ENCODE measurements at regions not wholly inside any gene's neighbourhood (a gene's known extent, or its start where the extent isn't known, plus 50 kb on each side); places are given as distances from the start of the nearest gene placed in this dataset.

GRCh38 chr18:38963943-38964660 is 1398.5 kb upstream of the CELF4 start:
- ChIA-PET CTCF (ENCODE audit: partially characterized antibody) (no interaction called here), POLR2A (ENCODE audit: partially characterized antibody) (no interaction called here)
- Mint-ChIP-seq H3K9me3 (no peaks in the 10 kb centered on the region), H3K27me3 (peaks cover 8 to 16% of the 10 kb centered on the region in 2 donors), H3K27ac (no peak overlapping the region), H3K4me1 (no peaks in the 10 kb centered on the region), H3K36me3 (no peaks in the 10 kb centered on the region), H3K4me3 (no peak overlapping the region)
- no peaks in the 10 kb centered on the region for H3K36me3 ChIP-seq (ENCODE audit: insufficient read depth, low read length)
- H3K27ac ChIP-seq (ENCODE audit: low read depth, low read length) = no peak overlapping the region
- no peaks in the 10 kb centered on the region for H3K4me1 ChIP-seq (ENCODE audit: insufficient read depth, low read length)
- H3K27me3 ChIP-seq (ENCODE audit: insufficient read depth, low read length) = no peaks in the 10 kb centered on the region
- no peak for DNase-seq
- H3K4me3 ChIP-seq (ENCODE audit: low read length in 2 of 2) = no peak overlapping the region
- no peaks in the 10 kb centered on the region for H3K9me3 ChIP-seq (ENCODE audit: control insufficient read depth in 1 of 2, low read length in 2 of 2)
- intact Hi-C loops (cut with micrococcal nuclease) = no loop called here

GRCh38 chr18:38961880-38962279 is 1396.3 kb upstream of the CELF4 start:
- Mint-ChIP-seq H3K4me3 (no peak overlapping the region), H3K9me3 (no peaks in the 10 kb centered on the region), H3K4me1 (no peaks in the 10 kb centered on the region), H3K27ac (no peak overlapping the region), H3K27me3 (peaks cover 10 to 16% of the 10 kb centered on the region in 2 donors), H3K36me3 (no peaks in the 10 kb centered on the region)
- no peak for DNase-seq
- no peaks in the 10 kb centered on the region for H3K9me3 ChIP-seq (ENCODE audit: control insufficient read depth in 1 of 2, low read length in 2 of 2)
- H3K36me3 ChIP-seq (ENCODE audit: insufficient read depth, low read length) = no peaks in the 10 kb centered on the region
- H3K27me3 ChIP-seq (ENCODE audit: insufficient read depth, low read length) = no peaks in the 10 kb centered on the region
- ChIA-PET CTCF (ENCODE audit: partially characterized antibody) (no interaction called here), POLR2A (ENCODE audit: partially characterized antibody) (no interaction called here)
- H3K27ac ChIP-seq (ENCODE audit: low read depth, low read length) = no peak overlapping the region
- intact Hi-C loops (cut with micrococcal nuclease) = no loop called here
- no peaks in the 10 kb centered on the region for H3K4me1 ChIP-seq (ENCODE audit: insufficient read depth, low read length)
- H3K4me3 ChIP-seq (ENCODE audit: low read length in 2 of 2) = no peak overlapping the region

GRCh38 chr18:38957736-38958135 is 1392.1 kb upstream of the CELF4 start:
- Mint-ChIP-seq H3K36me3 (no peaks in the 10 kb centered on the region), H3K4me1 (peaks cover 0 to 9% (median 6%) of the 10 kb centered on the region in 4 donors), H3K9me3 (no peaks in the 10 kb centered on the region), H3K27me3 (peaks cover 6 to 8% of the 10 kb centered on the region in 2 donors), H3K4me3 (no peak overlapping the region), H3K27ac (no peak overlapping the region)
- Histone ChIP-seq H3K27ac (ENCODE audit: low read depth, low read length) (no peak overlapping the region), H3K9me3 (ENCODE audit: control insufficient read depth in 1 of 2, low read length in 2 of 2) (no peaks in the 10 kb centered on the region), H3K4me1 (ENCODE audit: insufficient read depth, low read length) (no peaks in the 10 kb centered on the region), H3K4me3 (ENCODE audit: low read length in 2 of 2) (no peak overlapping the region), H3K27me3 (ENCODE audit: insufficient read depth, low read length) (no peaks in the 10 kb centered on the region), H3K36me3 (ENCODE audit: insufficient read depth, low read length) (no peaks in the 10 kb centered on the region)
- POLR2A ChIA-PET (ENCODE audit: partially characterized antibody) = no interaction called here
- DNase-seq = no peak
- intact Hi-C loops (cut with micrococcal nuclease) = no loop called here
- CTCF ChIA-PET (ENCODE audit: partially characterized antibody) = no interaction called here

- H3K27ac Mint-ChIP-seq = no peak overlapping the region
- Histone ChIP-seq H3K36me3 (ENCODE audit: insufficient read depth, low read length) (no peaks in the 10 kb centered on the region), H3K4me1 (ENCODE audit: insufficient read depth, low read length) (no peaks in the 10 kb centered on the region), H3K27ac (ENCODE audit: low read depth, low read length) (no peak overlapping the region), H3K4me3 (ENCODE audit: low read length in 2 of 2) (no peak overlapping the region), H3K27me3 (ENCODE audit: insufficient read depth, low read length) (no peaks in the 10 kb centered on the region), H3K9me3 (ENCODE audit: control insufficient read depth in 1 of 2, low read length in 2 of 2) (no peaks in the 10 kb centered on the region)
- DNase-seq = no peak
- H3K4me1 Mint-ChIP-seq = peaks cover 0 to 9% (median 6%) of the 10 kb centered on the region in 4 donors
- ChIA-PET POLR2A (ENCODE audit: partially characterized antibody) (no interaction called here), CTCF (ENCODE audit: partially characterized antibody) (no interaction called here)
- intact Hi-C loops (cut with micrococcal nuclease) = no loop called here
- H3K9me3 Mint-ChIP-seq = no peaks in the 10 kb centered on the region
- H3K36me3 Mint-ChIP-seq = no peaks in the 10 kb centered on the region
- no peak overlapping the region for H3K4me3 Mint-ChIP-seq
- peaks cover 2% of the 10 kb centered on the region in 2 donors for H3K27me3 Mint-ChIP-seq
Measured at GRCh38 chr18:38956068-38956467, 1390.5 kb upstream of the CELF4 start.

GRCh38 chr18:38951633-38952032 is 1386.0 kb upstream of the CELF4 start:
- H3K9me3 ChIP-seq (ENCODE audit: control insufficient read depth in 1 of 2, low read length in 2 of 2) = no peaks in the 10 kb centered on the region
- Mint-ChIP-seq H3K27ac (no peak overlapping the region), H3K4me3 (no peak overlapping the region), H3K4me1 (peaks cover 0 to 9% (median 6%) of the 10 kb centered on the region in 4 donors), H3K36me3 (no peaks in the 10 kb centered on the region), H3K9me3 (peaks cover 0 to 3% (median 0%) of the 10 kb centered on the region in 8 donors), H3K27me3 (peaks cover 1 to 3% of the 10 kb centered on the region in 2 donors)
- no peak overlapping the region for H3K27ac ChIP-seq (ENCODE audit: low read depth, low read length)
- H3K4me3 ChIP-seq (ENCODE audit: low read length in 2 of 2) = no peak overlapping the region
- no peaks in the 10 kb centered on the region for H3K36me3 ChIP-seq (ENCODE audit: insufficient read depth, low read length)
- CTCF ChIA-PET (ENCODE audit: partially characterized antibody) = no interaction called here
- intact Hi-C loops (cut with micrococcal nuclease) = no loop called here
- H3K27me3 ChIP-seq (ENCODE audit: insufficient read depth, low read length) = no peaks in the 10 kb centered on the region
- POLR2A ChIA-PET (ENCODE audit: partially characterized antibody) = no interaction called here
- DNase-seq = no peak
- H3K4me1 ChIP-seq (ENCODE audit: insufficient read depth, low read length) = no peaks in the 10 kb centered on the region

- no peaks in the 10 kb centered on the region for H3K27me3 ChIP-seq (ENCODE audit: insufficient read depth, low read length)
- no peak overlapping the region for H3K4me3 ChIP-seq (ENCODE audit: low read length in 2 of 2)
- Mint-ChIP-seq H3K4me1 (peaks cover 0 to under 1% (median under 1%) of the 10 kb centered on the region in 4 donors), H3K27me3 (peaks cover 5 to 6% of the 10 kb centered on the region in 2 donors), H3K36me3 (no peaks in the 10 kb centered on the region), H3K9me3 (peaks cover 0 to 3% (median 0%) of the 10 kb centered on the region in 8 donors), H3K27ac (no peak overlapping the region), H3K4me3 (no peak overlapping the region)
- H3K27ac ChIP-seq (ENCODE audit: low read depth, low read length) = no peak overlapping the region
- DNase-seq = no peak
- H3K4me1 ChIP-seq (ENCODE audit: insufficient read depth, low read length) = no peaks in the 10 kb centered on the region
- CTCF ChIA-PET (ENCODE audit: partially characterized antibody) = no interaction called here
- no peaks in the 10 kb centered on the region for H3K36me3 ChIP-seq (ENCODE audit: insufficient read depth, low read length)
- POLR2A ChIA-PET (ENCODE audit: partially characterized antibody) = no interaction called here
- intact Hi-C loops (cut with micrococcal nuclease) = no loop called here
- H3K9me3 ChIP-seq (ENCODE audit: control insufficient read depth in 1 of 2, low read length in 2 of 2) = no peaks in the 10 kb centered on the region
Measured at GRCh38 chr18:38948436-38948835, 1382.8 kb upstream of the CELF4 start.

GRCh38 chr18:38944446-38945024 is 1378.9 kb upstream of the CELF4 start:
- ChIA-PET CTCF (ENCODE audit: partially characterized antibody) (no interaction called here), POLR2A (ENCODE audit: partially characterized antibody) (no interaction called here)
- peaks cover 18 to 25% (median 20%) of the 10 kb centered on the region in 4 donors for H3K4me1 Mint-ChIP-seq
- peaks cover 0 to 4% of the 10 kb centered on the region in 2 donors for H3K36me3 Mint-ChIP-seq
- Histone ChIP-seq H3K9me3 (ENCODE audit: control insufficient read depth in 1 of 2, low read length in 2 of 2) (no peaks in the 10 kb centered on the region), H3K4me3 (ENCODE audit: low read length in 2 of 2) (no peak overlapping the region), H3K27ac (ENCODE audit: low read depth, low read length) (no peak overlapping the region), H3K27me3 (ENCODE audit: insufficient read depth, low read length) (no peaks in the 10 kb centered on the region), H3K36me3 (ENCODE audit: insufficient read depth, low read length) (no peaks in the 10 kb centered on the region), H3K4me1 (ENCODE audit: insufficient read depth, low read length) (peaks cover 22% of the 10 kb centered on the region)
- intact Hi-C loops (cut with micrococcal nuclease) = no loop called here
- DNase-seq = no peak
- no peak overlapping the region for H3K4me3 Mint-ChIP-seq
- H3K27ac Mint-ChIP-seq = no peak overlapping the region
- H3K27me3 Mint-ChIP-seq = peaks cover 3 to 6% of the 10 kb centered on the region in 2 donors
- H3K9me3 Mint-ChIP-seq = peaks cover 0 to 13% (median 5%) of the 10 kb centered on the region in 8 donors

Measured in CD4-positive, alpha-beta memory T cell (primary cell).